NCI-H2029 (cell line): ENCODE measurements at regions not wholly inside any gene's neighbourhood (a gene's known extent, or its start where the extent isn't known, plus 50 kb on each side); places are given as distances from the start of the nearest gene placed in this dataset.

ENCODE experiments used
- DNase-seq: peaks from one replicate; lab custom pipeline; 2025; lab: John Stamatoyannopoulos, UW

- no peak for DNase-seq
Measured at GRCh38 chr5:143664623-143665022, 147.3 kb upstream of the HMHB1 start.

GRCh38 chr5:143663872-143664271, 148.1 kb upstream of the HMHB1 start:
- DNase-seq = no peak

- DNase-seq = no peak
Measured at GRCh38 chr5:143662020-143662419, 149.9 kb upstream of the HMHB1 start.

- DNase-seq = no peak
Measured at GRCh38 chr5:143660625-143661024, 151.3 kb upstream of the HMHB1 start.

- DNase-seq = no peak
Measured at GRCh38 chr5:143659599-143660238, 152.2 kb upstream of the HMHB1 start.

- DNase-seq = no peak
Measured at GRCh38 chr5:143658956-143659355, 153.0 kb upstream of the HMHB1 start.

DNA sequence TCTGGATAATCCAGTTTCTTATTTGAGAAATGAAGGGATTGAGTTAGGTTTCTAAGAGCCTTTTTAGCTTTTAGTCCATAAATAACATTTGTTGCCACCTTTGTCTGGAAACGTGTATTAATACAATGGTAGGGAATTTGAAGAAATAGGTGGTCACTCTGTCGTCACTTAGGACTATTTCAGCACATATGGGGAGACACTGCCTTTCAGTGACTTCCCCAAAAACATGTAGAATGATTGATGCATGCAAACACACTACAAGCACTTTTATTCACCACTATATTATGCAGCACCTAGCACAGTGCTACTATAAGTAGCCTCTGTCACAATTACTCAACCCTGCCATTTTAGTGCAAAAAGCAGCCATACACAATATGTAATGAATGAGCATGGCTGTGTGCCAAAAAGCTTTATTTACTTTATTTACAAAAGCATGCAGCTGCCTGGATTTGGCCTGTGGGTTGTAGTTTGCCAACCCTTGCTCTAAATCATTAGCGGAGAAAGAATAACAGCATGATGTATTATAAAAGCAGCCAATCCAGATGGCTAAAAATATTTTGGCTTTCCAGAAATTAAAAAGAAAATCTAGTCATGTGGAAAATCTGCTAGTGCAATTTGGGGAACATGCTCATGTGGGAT, 154.2 kb upstream of the HMHB1 start:
- DNase-seq = peak; percentile 89

DNA sequence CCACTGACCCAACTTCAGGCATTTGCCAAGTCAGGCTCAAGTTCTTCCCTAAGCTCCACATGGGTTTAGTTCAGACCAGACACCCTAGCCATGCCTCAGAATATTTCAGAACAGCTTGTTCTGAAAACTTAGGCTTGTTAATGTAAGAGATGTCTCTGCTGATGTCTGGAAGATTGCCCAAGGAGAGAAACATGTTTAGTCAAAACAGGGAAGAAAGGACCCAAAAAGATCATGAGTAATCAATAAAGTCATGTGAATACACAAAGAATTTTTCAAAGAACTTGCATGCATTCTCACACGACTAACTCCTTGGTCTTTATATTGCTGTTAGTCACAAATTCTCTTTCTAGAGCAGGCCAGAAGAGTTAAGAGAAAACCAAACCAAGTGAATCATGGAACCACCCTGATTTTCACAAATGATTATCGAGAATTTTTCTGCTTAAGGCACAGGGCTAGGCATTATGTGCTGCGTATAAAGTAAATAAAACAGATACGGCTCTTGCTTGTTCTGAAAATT, 158.1 kb upstream of the HMHB1 start:
- DNase-seq = no peak

- DNase-seq = no peak
Measured at GRCh38 chr5:143653256-143653655, 158.7 kb upstream of the HMHB1 start.

DNA sequence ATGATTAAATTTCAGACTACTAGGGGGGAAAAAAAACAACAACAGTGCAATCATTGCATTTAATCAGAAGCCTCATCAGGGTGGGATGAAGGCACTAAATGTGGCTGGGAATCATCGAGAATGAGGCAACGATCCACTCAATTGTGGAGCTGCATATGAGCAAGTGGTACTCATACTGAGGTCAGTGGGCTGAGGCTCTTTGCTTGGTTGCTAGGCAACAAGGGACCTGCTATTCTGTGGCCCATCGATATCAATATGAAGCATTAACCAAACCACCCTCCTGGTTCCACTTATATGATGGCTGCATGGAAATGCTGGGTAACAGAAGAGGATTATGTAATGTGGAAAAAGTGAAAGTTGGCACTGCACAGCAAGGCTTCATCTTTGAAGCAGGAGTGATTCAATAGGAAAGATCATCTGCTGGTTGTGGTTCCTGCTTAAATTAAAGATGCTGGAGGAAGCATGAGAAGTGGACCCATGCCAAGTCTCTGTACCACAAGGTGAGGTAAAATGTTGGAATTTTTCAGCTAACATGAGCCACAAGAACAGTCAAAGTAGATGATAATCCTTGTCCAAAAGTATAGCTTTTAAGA, 159.8 kb upstream of the HMHB1 start:
- peak; percentile 21 for DNase-seq

DNA sequence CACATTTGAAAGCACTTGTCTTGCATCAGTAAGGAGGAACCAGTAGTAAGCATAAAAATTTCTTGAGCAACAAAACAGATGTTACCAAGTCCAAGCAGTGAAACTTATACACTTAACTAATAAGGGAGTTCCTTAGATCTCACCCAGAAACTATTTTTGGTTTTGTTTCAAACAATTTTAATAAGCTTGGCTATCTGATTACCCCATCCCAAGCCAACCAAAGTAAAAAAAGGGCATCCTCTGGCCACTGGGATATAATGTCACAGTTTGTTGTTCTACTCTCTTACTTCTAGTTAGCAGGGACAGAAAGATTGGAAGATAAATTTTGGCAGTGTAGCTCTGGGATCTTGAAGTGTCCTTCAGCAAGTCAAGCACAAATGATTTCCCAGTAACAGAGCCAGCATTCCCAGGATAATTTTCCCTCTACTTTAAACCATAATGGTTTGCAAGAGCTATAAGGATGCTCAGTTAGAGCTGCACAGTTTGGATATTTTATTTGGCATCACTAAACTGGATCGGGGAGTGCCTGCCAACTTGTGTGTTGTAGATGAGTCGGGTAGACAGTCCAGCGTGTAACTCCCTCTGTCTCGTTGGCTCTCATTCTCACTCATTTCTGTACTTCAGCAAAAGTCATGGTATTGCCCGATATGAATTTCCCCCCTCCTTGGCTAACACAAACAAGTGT, 161.9 kb upstream of the HMHB1 start:
- DNase-seq = no peak

DNA sequence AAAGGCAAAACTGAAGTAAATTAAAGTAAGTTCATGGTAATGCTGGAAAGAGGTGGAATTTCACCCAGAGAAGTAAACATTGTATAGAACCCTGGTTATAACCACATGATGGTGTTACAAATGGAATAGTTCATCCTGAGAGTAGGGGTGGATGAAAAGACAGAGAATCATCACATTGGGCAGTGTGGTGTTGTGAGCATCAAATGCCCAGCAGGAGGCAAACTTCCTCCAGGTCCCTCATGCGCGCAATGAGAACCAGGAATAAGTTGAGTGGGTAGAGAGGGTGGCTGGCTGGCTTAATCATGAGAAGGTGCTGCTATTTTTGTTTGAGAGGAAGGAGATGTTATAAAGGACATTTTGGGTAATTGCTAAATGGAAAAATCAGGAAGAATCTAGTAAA, 163.3 kb upstream of the HMHB1 start:
- no peak for DNase-seq

DNA sequence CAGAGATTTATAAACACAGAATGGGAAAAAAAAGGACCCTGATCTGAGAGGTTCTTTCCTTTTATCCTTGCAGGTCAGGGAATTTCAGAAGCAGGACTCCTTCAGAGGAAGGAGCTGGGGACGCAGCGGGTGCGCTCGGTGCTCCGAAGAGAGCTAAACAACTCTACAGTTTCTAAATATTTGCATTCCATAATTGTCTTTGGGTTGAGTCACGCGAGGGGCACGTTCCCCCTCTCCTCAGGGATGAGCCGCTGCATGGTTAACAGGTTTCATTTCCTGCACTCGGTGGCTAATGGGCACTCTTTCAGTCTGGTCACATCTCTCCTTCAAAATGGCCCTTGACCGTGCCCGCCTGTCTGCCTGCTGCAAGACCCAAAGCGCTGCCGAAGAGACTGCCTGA, 165.0 kb upstream of the HMHB1 start:
- DNase-seq = peak; percentile 39

GRCh38 chr5:143645356-143645755, 166.6 kb upstream of the HMHB1 start:
- DNase-seq = no peak

DNA sequence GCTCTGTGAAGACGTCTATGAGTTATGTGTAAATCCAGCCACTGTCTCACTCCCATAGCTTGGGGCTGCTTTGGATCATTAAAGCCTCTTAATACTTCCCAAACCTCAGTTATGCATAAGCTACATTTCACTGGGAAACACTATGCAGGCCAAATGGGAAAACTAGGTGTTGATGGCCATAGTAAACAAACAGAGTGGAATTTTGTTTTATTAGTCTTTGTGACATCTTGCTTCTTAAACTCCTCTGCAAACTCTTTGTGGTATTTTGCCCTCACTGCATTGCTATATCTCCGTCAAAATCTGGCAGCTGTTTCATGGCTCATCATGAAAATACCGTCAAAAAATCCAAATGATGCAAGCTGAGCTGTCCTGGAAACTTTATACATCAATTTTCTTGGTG, 167.2 kb upstream of the HMHB1 start:
- DNase-seq = no peak

DNA sequence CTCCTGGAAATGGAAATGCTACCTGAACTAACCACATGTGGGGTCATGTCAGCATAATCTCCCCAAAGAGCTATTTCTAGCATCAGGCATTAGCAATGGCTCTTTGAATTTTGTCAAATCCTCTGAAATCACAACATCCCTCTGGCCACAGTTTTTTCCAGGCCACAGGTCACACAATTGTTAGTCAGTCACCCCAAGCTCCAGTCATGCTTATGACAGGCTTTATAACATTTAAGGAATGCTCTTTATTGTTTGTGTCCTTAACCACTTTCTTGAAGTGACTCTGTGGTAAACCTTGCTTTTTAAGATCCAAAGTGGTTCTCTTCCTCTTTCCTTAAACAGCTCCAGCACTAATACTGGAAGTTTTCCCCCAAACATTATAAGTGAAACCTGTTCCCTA, 169.2 kb upstream of the HMHB1 start:
- DNase-seq = no peak

GRCh38 chr5:143641549-143642355, 170.2 kb upstream of the HMHB1 start:
- DNase-seq = no peak

DNA sequence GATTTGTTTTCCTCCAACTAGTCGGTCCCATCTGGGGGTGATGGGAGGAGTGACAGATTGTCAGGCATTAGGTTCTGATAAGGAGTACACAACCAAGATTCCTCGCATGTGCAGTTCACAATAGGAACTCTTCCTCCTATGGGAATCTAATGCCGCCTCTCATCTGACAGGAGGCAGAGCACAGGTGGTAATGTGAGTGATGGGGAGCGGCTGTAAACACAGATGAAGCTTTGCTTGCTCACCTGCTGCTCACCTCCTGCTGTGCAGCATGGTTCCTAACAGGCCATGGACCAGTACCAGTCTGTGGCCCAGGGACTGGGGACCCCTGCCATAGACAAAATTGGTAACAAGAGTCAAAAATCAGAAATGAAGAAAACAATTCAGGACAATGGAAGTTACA, 173.3 kb upstream of the HMHB1 start:
- DNase-seq = no peak

DNA sequence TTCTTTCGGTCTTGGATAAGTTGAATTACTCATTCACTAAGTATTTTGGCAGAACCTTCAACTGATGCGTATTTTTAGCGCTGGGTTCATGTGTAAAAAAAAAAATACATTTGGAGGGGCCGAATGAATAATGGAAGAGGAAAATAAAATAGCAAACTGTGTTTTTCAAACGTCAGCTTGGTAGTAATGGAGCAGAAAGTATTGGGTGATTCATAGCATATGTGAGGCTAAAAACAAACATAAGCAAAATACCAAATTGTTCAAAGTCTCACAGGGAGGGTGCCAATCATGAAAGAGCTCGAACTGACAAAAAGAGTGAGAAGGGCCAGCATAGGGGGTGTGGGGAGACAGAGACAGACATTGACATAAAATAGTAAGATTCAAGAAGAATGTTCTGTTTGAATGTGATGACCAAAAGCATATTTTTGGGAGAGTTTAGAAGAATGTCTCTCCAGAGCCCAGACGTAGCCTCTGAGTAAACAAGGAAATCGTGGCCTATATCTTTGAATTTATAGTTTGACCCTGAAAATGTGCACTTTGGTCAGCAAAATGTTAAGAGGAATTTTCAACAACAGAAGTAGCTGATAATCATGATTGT, 174.9 kb upstream of the HMHB1 start:
- DNase-seq = no peak

DNA sequence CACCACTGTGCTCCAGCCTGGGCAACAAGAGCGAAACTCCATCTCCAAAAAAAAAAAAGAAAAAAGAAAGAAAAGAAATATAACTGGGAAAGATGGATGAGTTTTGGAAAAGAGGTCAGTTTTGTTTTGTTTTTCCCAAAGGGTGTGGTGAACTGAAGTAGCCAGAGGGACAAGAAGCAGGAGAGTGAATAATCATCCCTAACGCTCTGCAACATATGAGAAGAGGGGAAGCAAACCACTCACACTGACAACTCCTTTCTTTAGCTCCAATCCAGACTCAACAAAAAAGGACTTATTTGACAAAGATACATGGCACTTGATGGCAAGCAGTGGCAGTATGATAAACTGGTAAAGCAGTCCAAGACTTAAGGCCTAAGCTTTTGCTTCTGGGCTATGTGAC, 176.1 kb upstream of the HMHB1 start:
- no peak for DNase-seq

GRCh38 chr5:143635146-143635752, 176.7 kb upstream of the HMHB1 start:
- no peak for DNase-seq
